Thyroid gland (tissue), 4 donors: ENCODE measurements at regions not wholly inside any gene's neighbourhood (a gene's known extent, or its start where the extent isn't known, plus 50 kb on each side); places are given as distances from the start of the nearest gene placed in this dataset.
"Not testable (repeated sequence)": the region's sequence is repeated elsewhere in the genome, so short reads cannot be mapped to it uniquely, and the experiment has no call there.

ENCODE experiments used
- DNase-seq, 2 donors: peaks; one replicate each; pipeline ENCODE4 v3.0.0-alpha.2; 2019
- H3K27ac ChIP-seq, 3 donors: fragments of 200-600 bp; sonication (generic); 1 replicate in 2 of 3; 2 replicates in 1 of 3; pipeline ENCODE4 v1.5.1; 2016 to 2019; ENCODE audit warnings: mild to moderate bottlenecking in 1 of 3, moderate library complexity in 1 of 3
- H3K27me3 ChIP-seq: fragments of 200-600 bp; sonication (generic); one replicate; pipeline ENCODE4 v1.5.1; 2019
- H3K36me3 ChIP-seq, 2 donors: fragments of 200-600 bp; sonication (generic); one replicate each; pipeline ENCODE4 v1.5.1; 2016 to 2019
- H3K4me1 ChIP-seq, 2 donors: fragments of 200-600 bp; sonication (generic); one replicate each; pipeline ENCODE4 v1.5.1; 2017 to 2019
- H3K4me3 ChIP-seq, 3 donors: fragments of 200-600 bp; sonication (generic); replicated peaks in 1 of 3; 1 replicate in 2 of 3; 2 replicates in 1 of 3; pipeline ENCODE4 v1.5.1; 2016; ENCODE audit warnings: mild to moderate bottlenecking in 1 of 3
- H3K9me3 ChIP-seq: fragments of 200-600 bp; sonication (generic); one replicate; pipeline ENCODE4 v1.5.1; 2017
- CTCF ChIP-seq, 6 experiments: fragments of 200-600 bp in 3 of 6; fragments of 450-650 bp in 3 of 6; sonication (generic) in 3 of 6; IDR thresholded peaks; one replicate each; pipeline ENCODE4 v1.5.1; 2016 to 2019; ENCODE audit warnings: antibody characterized with exemption in 6 of 6, mild to moderate bottlenecking in 2 of 6, inconsistent platforms in 1 of 6, moderate library complexity in 1 of 6
- POLR2A ChIP-seq, 2 donors: fragments of 450-650 bp; IDR thresholded peaks; one replicate each; pipeline ENCODE4 v1.6.1; 2017; ENCODE audit warnings: antibody characterized with exemption in 2 of 2, mild to moderate bottlenecking in 2 of 2, moderate library complexity in 1 of 2
- WGBS, 2 donors: methylation state at CpG; one replicate each; pipeline ENCODE4 v1.1.5; 2017; 5-methylcytosine and 5-hydroxymethylcytosine counted together
- intact Hi-C: fragments of 100-400 bp; cut with DNase I; formaldehyde crosslinking; loops from one replicate; pipeline ENCODE4 v1.15.1; 2023

- no peaks in the 10 kb centered on the region for H3K27me3 ChIP-seq
- no peak for TF ChIP-seq POLR2A (IDR thresholded peaks at IDR 0.05)
- no peak for TF ChIP-seq CTCF (IDR thresholded peaks at IDR 0.05)
- intact Hi-C loops = no loop called here
- no peak overlapping the region for H3K4me3 ChIP-seq
- WGBS, 2 donors = 92 to 97% methylated on average over 2 of the region's 2 CpGs
- no peaks in the 10 kb centered on the region for H3K4me1 ChIP-seq
- no peaks in the 10 kb centered on the region for H3K36me3 ChIP-seq
- no peaks in the 10 kb centered on the region for H3K9me3 ChIP-seq
- no peak for DNase-seq
- H3K27ac ChIP-seq = no peak overlapping the region
These were observed 188.3 kb upstream of the RND3 start for GRCh38 chr2:150675807-150676206.

- no peaks in the 10 kb centered on the region for H3K36me3 ChIP-seq
- H3K4me3 ChIP-seq = no peak overlapping the region
- no peaks in the 10 kb centered on the region for H3K27me3 ChIP-seq
- DNase-seq = no peak
- TF ChIP-seq CTCF (IDR thresholded peaks at IDR 0.05) (no peak), POLR2A (IDR thresholded peaks at IDR 0.05) (no peak)
- intact Hi-C loops = no loop called here
- no peaks in the 10 kb centered on the region for H3K4me1 ChIP-seq
- 76 to 97% methylated on average over 3 of the region's 3 CpGs for WGBS, 2 donors
- H3K27ac ChIP-seq = no peak overlapping the region
- H3K9me3 ChIP-seq = no peaks in the 10 kb centered on the region
These were observed 186.8 kb upstream of the RND3 start for GRCh38 chr2:150674283-150674682.

GRCh38 chr2:150672311-150672710 lies 184.8 kb upstream of the RND3 start:
- no peak overlapping the region for H3K4me3 ChIP-seq
- intact Hi-C loops = no loop called here
- TF ChIP-seq POLR2A (IDR thresholded peaks at IDR 0.05) (no peak), CTCF (IDR thresholded peaks at IDR 0.05) (no peak)
- no peak for DNase-seq
- H3K9me3 ChIP-seq = no peaks in the 10 kb centered on the region
- H3K27ac ChIP-seq = no peak overlapping the region
- H3K4me1 ChIP-seq = no peaks in the 10 kb centered on the region
- WGBS, 2 donors = 95 to 97% methylated on average over 2 of the region's 2 CpGs
- no peaks in the 10 kb centered on the region for H3K36me3 ChIP-seq
- no peaks in the 10 kb centered on the region for H3K27me3 ChIP-seq

GRCh38 chr2:150669492-150669891 lies 182.0 kb upstream of the RND3 start:
- TF ChIP-seq POLR2A (IDR thresholded peaks at IDR 0.05) = no peak
- no peak for TF ChIP-seq CTCF (IDR thresholded peaks at IDR 0.05)
- Histone ChIP-seq H3K4me3 (no peak overlapping the region), H3K4me1 (no peaks in the 10 kb centered on the region), H3K9me3 (no peaks in the 10 kb centered on the region), H3K36me3 (no peaks in the 10 kb centered on the region), H3K27me3 (no peaks in the 10 kb centered on the region), H3K27ac (no peak overlapping the region)
- intact Hi-C loops = no loop called here
- 94 to 95% methylated on average over 3 of the region's 3 CpGs for WGBS, 2 donors
- DNase-seq = no peak

- H3K4me3 ChIP-seq, intact Hi-C loops, H3K27me3 ChIP-seq, H3K27ac ChIP-seq, H3K4me1 ChIP-seq, DNase-seq, H3K36me3 ChIP-seq, H3K9me3 ChIP-seq: not testable (repeated sequence)
These were observed 179.6 kb upstream of the RND3 start for GRCh38 chr2:150667039-150667438.

GRCh38 chr2:150663143-150663542 lies 175.7 kb upstream of the RND3 start:
- Histone ChIP-seq H3K9me3 (no peaks in the 10 kb centered on the region), H3K4me3 (no peak overlapping the region), H3K27ac (no peak overlapping the region), H3K27me3 (no peaks in the 10 kb centered on the region), H3K4me1 (no peaks in the 10 kb centered on the region), H3K36me3 (no peaks in the 10 kb centered on the region)
- intact Hi-C loops = no loop called here
- WGBS, 2 donors = 55 to 68% methylated on average over 1 of the region's 1 CpG
- DNase-seq = no peak
- TF ChIP-seq POLR2A (IDR thresholded peaks at IDR 0.05) (no peak), CTCF (IDR thresholded peaks at IDR 0.05) (no peak)
